ENCODE measurements at regions not wholly inside any gene's neighbourhood (a gene's known extent, or its start where the extent isn't known, plus 50 kb on each side); places are given as distances from the start of the nearest gene placed in this dataset.
A peak's percentile ranks its signal among the peaks of the same experiment; 100 is the strongest.

- no peak for DNase-seq (ENCODE audit: low spot score)
Observed at GRCh38 chr7:155202106-155202871, 95.4 kb upstream of the INSIG1 start.

- DNase-seq (ENCODE audit: low spot score): no peak
Observed at GRCh38 chr7:155203059-155203881, 94.4 kb upstream of the INSIG1 start.

DNA sequence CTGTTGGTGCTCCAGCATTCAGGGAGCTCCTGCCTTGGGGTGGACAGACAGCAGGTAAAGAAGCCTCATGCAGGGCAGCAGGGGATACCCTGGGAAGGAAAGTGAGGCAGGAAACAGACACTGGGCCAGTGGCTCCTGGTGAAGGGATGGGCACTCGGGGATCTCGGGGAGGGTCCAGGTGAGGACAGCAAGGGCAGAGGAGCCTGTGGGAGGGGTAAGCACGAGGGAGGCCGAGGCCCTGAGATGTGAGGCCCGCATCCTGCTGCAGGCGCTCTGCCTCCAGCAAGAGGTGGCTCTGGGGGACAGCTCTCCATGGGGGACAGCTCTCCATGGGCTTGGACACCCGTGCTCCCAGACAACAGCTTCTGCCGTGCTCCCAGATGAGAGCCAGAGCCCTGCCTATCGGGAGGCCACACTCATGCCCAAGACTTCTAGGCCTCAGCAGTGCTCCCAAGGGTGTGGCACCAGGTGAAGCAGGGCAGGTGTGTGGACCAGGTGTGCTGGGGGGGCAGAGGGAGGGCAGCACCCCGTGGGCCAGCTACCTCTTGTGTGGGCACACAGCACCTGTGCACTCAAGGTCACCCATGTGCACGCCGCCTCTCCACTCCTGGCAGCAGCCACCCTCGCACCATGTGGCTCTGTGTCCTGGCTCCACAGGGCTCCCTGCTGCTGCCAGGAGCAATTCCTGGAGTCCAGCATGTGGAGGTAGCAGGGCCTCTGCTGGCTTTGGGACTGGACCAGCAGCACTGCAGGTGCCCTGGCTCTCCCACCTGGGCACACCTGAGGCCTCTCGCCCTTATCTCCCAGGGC lies 93.6 kb upstream of the INSIG1 start:
- DNase-seq (ENCODE audit: low spot score): no peak

DNA sequence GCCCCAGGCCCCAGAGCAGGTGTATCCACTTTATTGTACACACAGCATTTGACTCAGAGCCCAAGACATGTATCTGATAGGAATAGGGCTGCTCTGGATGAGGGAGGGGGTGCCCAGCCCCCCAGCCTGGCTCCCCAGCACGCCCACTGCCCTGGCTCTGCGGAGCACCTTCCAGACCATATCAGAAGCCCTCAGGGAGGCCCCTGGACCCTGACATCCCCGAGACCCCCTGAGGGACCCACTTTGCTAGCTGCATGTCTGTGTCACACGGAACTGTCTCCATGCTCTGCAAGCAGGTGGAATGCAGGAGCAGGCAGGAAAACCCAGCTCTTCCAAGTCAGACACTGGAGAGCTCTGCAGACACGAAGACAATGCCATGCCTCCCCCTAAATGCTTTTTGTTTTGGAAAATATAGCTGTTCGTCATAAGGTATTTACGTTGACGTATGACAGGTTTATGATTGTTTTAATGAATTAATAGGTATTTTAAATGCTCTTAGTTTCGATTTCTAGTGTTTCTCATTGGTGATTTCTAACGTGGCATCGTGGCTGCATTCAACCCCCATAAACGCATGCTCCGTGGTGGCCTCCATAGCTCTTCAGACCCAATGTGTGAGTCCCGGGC lies 92.8 kb upstream of the INSIG1 start:
- DNase-seq (ENCODE audit: low spot score): no peak

DNA sequence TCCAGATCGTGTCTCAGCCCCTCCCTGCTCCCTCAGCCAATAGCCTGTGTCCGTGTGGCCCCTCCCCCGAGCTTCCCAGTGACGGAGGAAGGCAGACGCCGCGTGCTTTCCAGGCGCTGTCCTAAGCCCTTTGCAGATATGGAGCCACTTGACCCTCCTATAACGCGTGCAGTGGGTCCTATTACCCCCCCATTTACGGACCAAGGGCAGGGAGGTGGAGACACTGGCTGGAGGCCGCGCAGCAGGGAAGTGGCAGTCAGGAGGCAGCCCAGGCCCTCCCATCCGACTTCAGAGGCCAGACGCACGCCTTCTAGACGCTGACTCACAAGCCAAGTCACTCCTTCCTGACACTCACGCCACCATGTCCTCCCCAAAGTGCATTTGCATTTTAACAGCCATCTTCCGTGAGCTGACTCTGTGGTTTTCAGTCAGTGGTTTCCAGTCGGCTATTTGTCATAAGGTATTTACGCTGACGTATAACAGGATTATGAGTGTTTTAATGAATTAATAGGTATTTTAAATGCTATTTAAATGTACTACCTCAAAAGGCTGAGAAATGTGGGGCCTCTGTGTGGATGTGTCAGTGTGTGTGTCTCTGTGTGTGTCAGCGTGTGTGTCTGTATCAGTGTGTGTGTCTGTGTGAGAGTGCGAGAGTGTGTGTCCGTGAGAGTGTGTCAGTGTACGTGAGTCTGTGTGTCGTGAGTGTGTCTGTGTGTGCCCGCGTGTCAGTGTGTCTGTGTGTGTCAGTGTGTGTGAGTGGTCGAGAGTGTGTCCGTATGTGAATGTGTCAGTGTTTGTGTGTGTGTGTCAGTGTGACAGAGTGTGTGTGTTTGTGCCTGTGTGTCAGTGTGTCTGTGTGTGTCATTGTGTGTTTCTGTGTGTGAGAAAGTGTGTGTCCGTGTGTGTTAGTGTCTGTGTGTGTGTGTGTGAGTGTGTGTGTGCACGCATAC lies 92.0 kb upstream of the INSIG1 start:
- peak; percentile 77 for DNase-seq (ENCODE audit: low spot score)

DNA sequence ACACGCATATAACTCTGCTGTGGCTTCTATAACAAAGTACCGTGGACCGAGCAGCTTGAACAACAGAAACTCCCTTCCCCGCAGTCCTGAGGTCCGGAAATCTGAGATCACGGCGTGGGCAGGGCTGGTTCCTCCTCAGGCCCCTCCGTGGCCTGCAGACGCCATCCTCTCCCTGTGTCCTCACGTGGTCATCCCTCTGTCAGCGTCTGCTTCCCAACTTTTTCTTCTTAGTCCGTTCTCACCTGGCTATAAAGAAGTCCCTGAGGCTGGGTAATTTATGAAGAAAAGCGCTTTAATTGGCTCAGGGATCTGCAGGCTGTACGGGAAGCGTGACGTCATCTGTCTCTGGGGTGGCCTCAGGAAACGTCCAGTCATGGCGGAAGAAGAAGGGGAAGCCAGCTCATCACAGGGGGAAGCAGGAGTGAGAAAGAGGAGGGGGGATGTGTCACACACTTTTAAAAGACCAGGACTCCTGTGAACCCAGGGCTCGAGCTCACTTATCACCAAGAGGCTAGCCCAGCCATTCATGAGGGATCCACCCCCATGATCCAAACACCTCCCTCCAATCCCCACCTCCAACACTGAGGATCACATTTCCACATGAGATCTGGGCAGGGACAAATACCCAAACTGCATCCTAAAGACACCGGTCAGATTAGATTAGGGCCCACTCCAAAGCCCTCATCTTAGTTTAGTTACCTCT lies 91.2 kb upstream of the INSIG1 start:
- peak; percentile 56 for DNase-seq (ENCODE audit: low spot score)

DNA sequence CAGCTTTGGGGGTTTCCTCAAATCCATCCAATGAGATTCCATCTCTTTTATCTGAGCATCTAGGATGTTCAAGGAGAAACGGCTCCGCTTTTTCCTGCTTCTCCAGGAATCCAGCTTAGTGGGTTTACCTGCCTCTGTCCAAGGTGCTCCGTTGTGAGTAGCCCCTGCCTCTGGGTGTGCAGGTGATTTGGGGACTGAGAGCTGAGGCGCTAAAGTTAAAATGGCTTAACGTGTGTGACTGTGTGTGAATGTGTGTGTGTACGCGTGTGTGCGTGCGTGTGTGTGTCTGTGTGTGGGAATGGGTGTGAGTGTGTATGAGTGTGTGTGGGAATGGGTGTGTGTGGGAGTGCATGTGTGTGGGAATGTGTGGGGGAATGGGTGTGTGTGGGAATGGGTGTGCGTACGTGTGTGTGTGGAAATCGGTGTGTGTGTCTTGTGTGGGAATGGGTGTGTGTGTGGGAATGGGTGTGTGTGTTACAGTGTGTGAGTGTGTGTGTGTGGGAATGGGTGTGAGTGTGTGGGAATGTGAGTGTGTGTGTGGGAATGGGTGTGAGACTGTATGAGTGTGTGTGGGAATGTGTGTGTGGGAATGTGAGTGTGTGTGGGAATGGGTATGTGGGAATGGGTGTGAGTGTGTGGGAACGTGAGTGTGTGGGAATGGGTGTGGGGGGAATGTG lies 90.2 kb upstream of the INSIG1 start:
- no peak for DNase-seq (ENCODE audit: low spot score)

GRCh38 chr7:155208681-155209477 lies 88.8 kb upstream of the INSIG1 start:
- no peak for DNase-seq (ENCODE audit: low spot score)

GRCh38 chr7:155209478-155210319 lies 88.0 kb upstream of the INSIG1 start:
- DNase-seq (ENCODE audit: low spot score): no peak

GRCh38 chr7:155210356-155210755 lies 87.3 kb upstream of the INSIG1 start:
- no peak for DNase-seq (ENCODE audit: low spot score)

DNA sequence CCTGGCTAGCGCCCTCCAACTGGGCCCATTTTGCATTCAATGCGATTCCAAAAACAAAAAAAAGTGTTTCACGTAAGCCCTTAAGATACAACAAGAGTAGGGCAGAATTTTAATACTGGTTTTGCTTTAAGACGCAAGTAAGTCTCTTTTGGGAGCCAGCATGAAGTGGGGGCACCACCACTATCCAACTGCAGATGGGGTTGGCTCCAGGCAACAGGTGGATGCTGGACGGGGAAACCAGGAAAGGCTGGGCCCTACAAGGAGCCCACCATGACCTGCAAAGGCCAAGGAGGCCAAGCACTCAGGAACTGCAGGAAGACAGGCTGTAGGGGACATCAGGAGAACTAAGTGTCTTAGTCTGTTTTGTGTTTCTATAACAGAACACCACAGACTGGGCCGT lies 86.5 kb upstream of the INSIG1 start:
- no peak for DNase-seq (ENCODE audit: low spot score)

DNA sequence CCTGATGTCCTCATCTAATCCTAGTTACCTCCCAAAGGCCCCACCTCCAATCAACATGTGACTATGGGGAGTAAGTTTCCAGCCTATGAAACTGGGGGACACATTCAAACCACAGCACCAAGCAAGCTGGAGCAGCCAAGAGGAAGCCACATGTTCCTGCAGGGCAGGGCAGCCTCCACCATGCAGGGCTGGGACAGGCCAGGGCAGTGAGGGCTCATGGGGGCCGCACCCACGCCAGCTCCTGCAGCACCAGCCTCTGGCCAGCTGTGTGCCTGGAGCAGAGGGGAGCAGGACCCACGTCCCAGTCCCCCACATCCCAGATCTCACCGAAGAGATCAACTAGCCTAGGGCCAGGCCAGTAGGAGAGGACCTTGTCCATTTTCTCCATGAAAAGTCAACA lies 85.9 kb upstream of the INSIG1 start:
- DNase-seq (ENCODE audit: low spot score): no peak

DNA sequence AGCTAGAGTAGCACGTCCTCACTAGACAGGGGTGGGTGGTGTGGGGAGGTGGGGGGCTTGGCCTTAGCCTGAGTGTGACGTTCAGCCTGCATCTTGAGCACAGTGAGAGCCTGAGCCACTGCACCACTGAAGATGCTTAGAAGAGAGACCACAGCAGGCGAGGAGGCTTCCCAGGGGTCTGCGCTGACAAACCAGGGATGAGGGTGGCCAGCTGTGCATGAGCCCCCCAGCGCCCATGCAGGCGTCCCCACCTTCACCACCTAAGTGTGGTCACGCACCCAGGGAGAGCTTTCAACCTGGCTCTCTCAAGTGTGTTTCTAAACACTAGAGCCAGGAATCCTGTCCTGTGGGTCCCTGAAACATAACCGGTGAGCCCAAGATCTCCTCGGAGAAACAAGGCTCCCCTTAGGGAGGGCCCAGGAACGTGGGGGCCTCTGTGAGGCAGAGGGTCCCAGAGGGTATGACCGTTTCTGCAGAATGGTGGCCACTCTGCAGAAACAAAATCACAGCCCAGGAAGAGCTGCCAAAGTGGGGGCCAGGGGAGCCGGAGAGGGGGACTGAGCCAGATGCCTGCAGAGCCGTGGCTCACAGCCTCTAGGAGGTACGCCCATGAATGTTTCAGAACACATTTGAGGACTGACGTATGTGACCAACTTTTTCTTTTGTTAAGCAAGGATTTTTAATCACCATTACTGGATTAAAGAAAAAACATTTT lies 85.2 kb upstream of the INSIG1 start:
- no peak for DNase-seq (ENCODE audit: low spot score)

DNA sequence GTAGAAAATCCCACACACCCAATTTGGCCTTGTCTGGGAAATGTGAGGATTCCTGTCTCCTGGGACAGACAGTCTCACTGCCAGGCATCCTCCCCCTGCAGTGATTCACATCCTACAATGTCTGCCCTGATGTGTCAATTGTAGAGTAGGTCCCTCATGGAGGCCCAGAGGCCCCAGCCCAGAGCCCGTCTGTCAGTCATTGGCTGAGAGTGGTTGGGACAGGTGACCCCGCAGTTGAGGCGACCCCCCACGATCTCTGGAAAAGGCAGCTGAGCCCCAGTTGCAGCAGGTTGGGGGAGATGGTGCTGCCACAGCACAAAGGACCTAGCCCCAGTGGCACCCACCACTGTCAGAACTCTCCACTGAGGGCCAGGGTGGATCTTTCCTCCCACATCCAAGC lies 84.3 kb upstream of the INSIG1 start:
- DNase-seq (ENCODE audit: low spot score): no peak

GRCh38 chr7:155213955-155214740 lies 83.5 kb upstream of the INSIG1 start:
- peak; percentile 32 for DNase-seq (ENCODE audit: low spot score)
